OCI-LY7 (cell line): ENCODE measurements at regions not wholly inside any gene's neighbourhood (a gene's known extent, or its start where the extent isn't known, plus 50 kb on each side); places are given as distances from the start of the nearest gene placed in this dataset.

ENCODE experiments used
- BruUV-seq: library from RNA; stranded (reverse); fragments of 400-500 nt; replicated peaks from 2 replicates; lab custom pipeline; 2021; lab: Mats Ljungman, UMichigan
- CTCF ChIA-PET: fragments of 300-600 bp; sonication (Branson Sonifier 250); formaldehyde crosslinking; loops from one replicate; lab custom pipeline; 2022; ENCODE audit warnings: antibody characterized with exemption; ENCODE audit not compliant: unreplicated experiment; lab: Charles Lee
- POLR2A ChIA-PET: fragments of 300-600 bp; sonication (Branson Sonifier 250); formaldehyde crosslinking; loops from one replicate; lab custom pipeline; 2022; ENCODE audit warnings: antibody characterized with exemption; lab: Charles Lee
- DNase-seq: peaks from one replicate; pipeline ENCODE4 v3.0.0-alpha.2; 2015; ENCODE audit warnings: low spot score
- H2AFZ ChIP-seq: fragments of 200-600 bp; sonication (generic), shearing (Covaris generic); 2 replicates; pipeline ENCODE4 v1.6.1; 2014; ENCODE audit warnings: mild to moderate bottlenecking, antibody characterized with exemption, low read length, moderate library complexity
- H3K27ac ChIP-seq: fragments of 200-600 bp; sonication (generic); 2 replicates; pipeline ENCODE4 v1.5.1; 2014; ENCODE audit warnings: mixed run types, low read depth, mild to moderate bottlenecking, moderate library complexity, low read length, inconsistent platforms; ENCODE audit not compliant: poor library complexity, severe bottlenecking
- H3K36me3 ChIP-seq: fragments of 200-600 bp; sonication (generic); 2 replicates; pipeline ENCODE4 v1.6.1; 2014; ENCODE audit warnings: mild to moderate bottlenecking, antibody characterized with exemption, low read length, moderate library complexity, mixed read lengths; ENCODE audit not compliant: insufficient read depth
- H3K4me1 ChIP-seq: fragments of 200-600 bp; sonication (generic); 2 replicates; pipeline ENCODE4 v1.5.1; 2014; ENCODE audit warnings: mild to moderate bottlenecking, low read length; ENCODE audit not compliant: insufficient read depth, poor library complexity, severe bottlenecking
- H3K4me2 ChIP-seq: fragments of 200-600 bp; sonication (generic); 2 replicates; pipeline ENCODE4 v1.6.1; 2014; ENCODE audit warnings: mild to moderate bottlenecking, low read length
- H3K4me3 ChIP-seq: fragments of 200-600 bp; sonication (generic); 2 replicates; pipeline ENCODE4 v1.5.1; 2014; ENCODE audit warnings: mild to moderate bottlenecking, low read depth, low read length; ENCODE audit not compliant: poor library complexity, severe bottlenecking
- H3K79me2 ChIP-seq: fragments of 200-600 bp; sonication (generic); 2 replicates; pipeline ENCODE4 v1.6.1; 2016; ENCODE audit warnings: low read depth, mild to moderate bottlenecking, low read length, moderate library complexity, mixed read lengths; ENCODE audit not compliant: insufficient read depth
- H3K9me2 ChIP-seq: fragments of 200-600 bp; sonication (generic); 2 replicates; pipeline ENCODE4 v1.6.1; 2016; ENCODE audit warnings: mild to moderate bottlenecking, low read length, mixed read lengths; ENCODE audit not compliant: insufficient read depth
- H3K9me3 ChIP-seq: fragments of 200-600 bp; sonication (generic); 2 replicates; pipeline ENCODE4 v1.6.1; 2014; ENCODE audit warnings: mild to moderate bottlenecking, mixed run types, low read length, mixed read lengths
- H4K20me1 ChIP-seq: fragments of 200-600 bp; sonication (generic); 2 replicates; pipeline ENCODE4 v1.6.1; 2014; ENCODE audit warnings: mild to moderate bottlenecking, antibody characterized with exemption, low read length, moderate library complexity, mixed read lengths; ENCODE audit not compliant: insufficient read depth
- EZH2phosphoT487 ChIP-seq: fragments of 200-600 bp; sonication (generic); IDR thresholded peaks from 2 replicates; pipeline ENCODE4 v1.6.1; 2018; ENCODE audit warnings: low read depth, borderline replicate concordance, mild to moderate bottlenecking, mixed run types, antibody characterized with exemption, low read length, moderate library complexity, mixed read lengths
- intact Hi-C: fragments of 100-400 bp; cut with micrococcal nuclease; formaldehyde crosslinking; loops from one replicate; pipeline ENCODE4 v1.10.0; 2022; ENCODE audit not compliant: unreplicated experiment
- TF ChIP-seq, protein P1 (sequence below): fragments of 200-600 bp; sonication (generic); conservative IDR thresholded peaks from 2 replicates; pipeline ENCODE4 v1.5.1; 2014; ENCODE audit warnings: mild to moderate bottlenecking, antibody characterized with exemption, low read length, moderate library complexity, mixed read lengths

DNA sequence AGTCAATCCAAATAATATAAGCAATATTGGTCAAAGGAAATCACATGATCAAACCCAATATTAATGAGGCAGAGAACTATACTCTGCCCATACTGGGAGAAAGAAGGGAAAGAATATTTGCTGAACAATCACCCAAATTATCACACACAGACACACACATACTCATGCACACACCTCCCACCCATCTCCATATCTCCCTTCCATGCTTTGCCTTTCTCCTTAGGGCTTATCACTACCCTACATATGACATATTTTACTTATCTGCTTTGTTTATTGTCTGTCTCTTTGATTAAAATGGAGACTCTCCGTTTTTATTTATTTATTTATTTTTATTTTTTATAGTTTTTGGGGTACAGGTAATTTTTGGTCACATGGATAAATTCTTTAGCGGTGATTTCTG is 112.9 kb upstream of the NHS start:
- H3K9me3 ChIP-seq: no peaks in the 10 kb centered on the region
- no peaks in the 10 kb centered on the region for H3K9me2 ChIP-seq
- ChIA-PET POLR2A (no interaction called here), CTCF (no interaction called here)
- H4K20me1 ChIP-seq: no peaks in the 10 kb centered on the region
- no peak overlapping the region for H3K4me3 ChIP-seq
- TF ChIP-seq, protein P1, sequence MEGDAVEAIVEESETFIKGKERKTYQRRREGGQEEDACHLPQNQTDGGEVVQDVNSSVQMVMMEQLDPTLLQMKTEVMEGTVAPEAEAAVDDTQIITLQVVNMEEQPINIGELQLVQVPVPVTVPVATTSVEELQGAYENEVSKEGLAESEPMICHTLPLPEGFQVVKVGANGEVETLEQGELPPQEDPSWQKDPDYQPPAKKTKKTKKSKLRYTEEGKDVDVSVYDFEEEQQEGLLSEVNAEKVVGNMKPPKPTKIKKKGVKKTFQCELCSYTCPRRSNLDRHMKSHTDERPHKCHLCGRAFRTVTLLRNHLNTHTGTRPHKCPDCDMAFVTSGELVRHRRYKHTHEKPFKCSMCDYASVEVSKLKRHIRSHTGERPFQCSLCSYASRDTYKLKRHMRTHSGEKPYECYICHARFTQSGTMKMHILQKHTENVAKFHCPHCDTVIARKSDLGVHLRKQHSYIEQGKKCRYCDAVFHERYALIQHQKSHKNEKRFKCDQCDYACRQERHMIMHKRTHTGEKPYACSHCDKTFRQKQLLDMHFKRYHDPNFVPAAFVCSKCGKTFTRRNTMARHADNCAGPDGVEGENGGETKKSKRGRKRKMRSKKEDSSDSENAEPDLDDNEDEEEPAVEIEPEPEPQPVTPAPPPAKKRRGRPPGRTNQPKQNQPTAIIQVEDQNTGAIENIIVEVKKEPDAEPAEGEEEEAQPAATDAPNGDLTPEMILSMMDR: no peak
- TF ChIP-seq EZH2phosphoT487: no peak
- BruUV-seq: no TSS peak
- no peak overlapping the region for H2AFZ ChIP-seq
- H3K36me3 ChIP-seq: no peaks in the 10 kb centered on the region
- no peaks in the 10 kb centered on the region for H3K4me1 ChIP-seq
- no peaks in the 10 kb centered on the region for H3K79me2 ChIP-seq
- DNase-seq: no peak
- intact Hi-C loops: no loop called here
- no peak overlapping the region for H3K27ac ChIP-seq
- no peak overlapping the region for H3K4me2 ChIP-seq

DNA sequence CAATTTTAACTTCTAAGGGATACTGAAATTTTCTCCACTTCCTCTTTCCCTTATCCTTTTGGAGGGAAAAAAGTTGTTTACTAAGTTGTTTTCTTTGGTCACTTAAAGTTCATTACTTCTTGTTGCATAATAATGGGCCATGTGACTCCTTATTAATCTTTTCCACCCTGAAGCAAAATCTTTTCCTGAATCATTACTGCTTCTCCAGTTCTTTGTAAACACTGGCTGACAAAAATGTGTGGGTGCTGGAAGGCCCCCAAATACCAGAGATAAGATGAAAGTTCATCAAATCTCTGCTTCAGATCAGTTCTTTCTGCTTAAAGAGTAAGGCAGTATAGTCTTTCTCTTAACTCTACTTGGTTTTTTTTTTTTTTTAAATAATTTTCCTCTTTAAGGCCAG is 108.9 kb upstream of the NHS start:
- no TSS peak for BruUV-seq
- Histone ChIP-seq H3K79me2 (no peaks in the 10 kb centered on the region), H3K4me3 (no peak overlapping the region), H3K9me2 (no peaks in the 10 kb centered on the region), H4K20me1 (no peaks in the 10 kb centered on the region), H3K27ac (no peak overlapping the region), H3K9me3 (no peaks in the 10 kb centered on the region), H3K36me3 (no peaks in the 10 kb centered on the region), H2AFZ (no peak overlapping the region), H3K4me1 (no peaks in the 10 kb centered on the region), H3K4me2 (no peak overlapping the region)
- intact Hi-C loops: no loop called here
- CTCF ChIA-PET: no interaction called here
- TF ChIP-seq, protein P1: no peak
- TF ChIP-seq EZH2phosphoT487: no peak
- POLR2A ChIA-PET: no interaction called here
- DNase-seq: no peak

DNA sequence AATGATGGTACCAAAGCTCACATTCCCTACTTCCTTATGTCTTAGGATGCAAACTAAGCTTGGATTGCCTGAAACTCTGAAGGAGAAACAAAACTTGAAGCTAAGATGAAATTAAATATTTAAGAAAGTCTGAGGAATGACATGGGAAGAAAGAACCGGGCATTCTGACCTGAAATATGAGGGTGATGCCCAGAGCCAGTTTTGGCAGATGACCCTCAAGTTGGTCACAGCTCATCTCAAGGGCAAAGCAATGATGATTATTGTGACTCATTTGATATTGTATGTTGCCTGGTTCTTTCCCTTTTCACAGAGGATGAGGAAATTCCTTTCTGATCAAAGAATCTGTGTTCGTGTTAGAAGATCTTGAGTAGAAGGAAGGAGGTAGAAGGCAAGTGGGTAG is 96.0 kb upstream of the NHS start:
- intact Hi-C loops: no loop called here
- Histone ChIP-seq H3K4me2 (no peak overlapping the region), H3K9me3 (no peaks in the 10 kb centered on the region), H3K4me3 (no peak overlapping the region), H2AFZ (no peak overlapping the region), H3K36me3 (no peaks in the 10 kb centered on the region), H3K4me1 (no peaks in the 10 kb centered on the region), H3K27ac (no peak overlapping the region), H3K9me2 (no peaks in the 10 kb centered on the region), H3K79me2 (no peaks in the 10 kb centered on the region), H4K20me1 (no peaks in the 10 kb centered on the region)
- POLR2A ChIA-PET: no interaction called here
- BruUV-seq: no TSS peak
- no peak for TF ChIP-seq EZH2phosphoT487
- TF ChIP-seq, protein P1: no peak
- no peak for DNase-seq
- CTCF ChIA-PET: no interaction called here
